ENCODE measurements at regions not wholly inside any gene's neighbourhood (a gene's known extent, or its start where the extent isn't known, plus 50 kb on each side); places are given as distances from the start of the nearest gene placed in this dataset.

DNA sequence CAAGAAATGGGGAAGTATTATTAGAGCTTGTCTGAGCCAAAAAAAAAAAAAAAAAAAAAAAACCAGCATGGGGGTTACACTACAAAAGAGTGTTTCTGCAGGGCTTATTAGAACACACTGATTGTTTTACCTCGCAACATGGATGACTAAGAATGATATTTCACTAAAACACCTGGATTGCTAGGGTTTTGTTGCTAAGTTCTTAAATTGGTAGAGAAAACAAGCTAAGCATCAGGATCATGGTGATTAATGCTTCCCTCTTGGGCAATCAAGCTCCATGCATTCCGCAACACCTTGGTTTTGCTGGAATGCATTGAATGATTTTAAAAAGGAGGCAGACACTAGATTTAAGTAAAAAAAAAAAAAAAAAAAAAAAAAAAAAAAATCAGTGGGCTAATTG is 931.4 kb upstream of the CDH8 start:
- ATAC-seq (no peak), DNase-seq (no peak)
- no peak overlapping the region for H3K4me3 Mint-ChIP-seq
- no peaks in the 10 kb centered on the region for H3K27me3 Mint-ChIP-seq
- no peaks in the 10 kb centered on the region for H3K4me1 Mint-ChIP-seq
- peaks cover 5% of the 10 kb centered on the region for H3K9me3 Mint-ChIP-seq (ENCODE audit: low read depth)
- H3K27ac Mint-ChIP-seq, result no peak overlapping the region
- CTCF ChIA-PET, result no interaction called here
- no peaks in the 10 kb centered on the region for H3K36me3 Mint-ChIP-seq

DNA sequence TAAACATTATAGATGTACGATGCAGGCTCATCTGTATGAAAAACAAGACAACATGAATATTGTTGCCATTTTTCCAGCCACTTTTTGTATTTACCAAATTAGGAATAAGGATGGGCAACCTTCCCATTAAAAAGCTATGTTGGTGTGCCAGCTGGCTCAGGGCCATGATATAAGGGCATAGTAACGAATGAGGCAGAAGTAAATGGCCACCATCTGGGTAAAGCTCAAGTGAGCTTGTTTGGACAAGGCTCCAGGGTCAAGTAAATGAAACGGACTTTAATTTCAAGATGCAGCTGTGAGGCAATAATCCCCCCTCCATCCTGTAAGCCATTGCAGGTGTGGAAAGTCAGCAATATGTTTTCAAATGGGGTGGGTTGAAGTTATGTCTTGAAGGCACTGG is 930.9 kb upstream of the CDH8 start:
- H3K9me3 Mint-ChIP-seq (ENCODE audit: low read depth), result peaks cover 5% of the 10 kb centered on the region
- ATAC-seq (no peak), DNase-seq (no peak)
- no peak overlapping the region for H3K4me3 Mint-ChIP-seq
- no peak overlapping the region for H3K27ac Mint-ChIP-seq
- no peaks in the 10 kb centered on the region for H3K4me1 Mint-ChIP-seq
- CTCF ChIA-PET, result no interaction called here
- H3K27me3 Mint-ChIP-seq, result no peaks in the 10 kb centered on the region
- no peaks in the 10 kb centered on the region for H3K36me3 Mint-ChIP-seq

DNA sequence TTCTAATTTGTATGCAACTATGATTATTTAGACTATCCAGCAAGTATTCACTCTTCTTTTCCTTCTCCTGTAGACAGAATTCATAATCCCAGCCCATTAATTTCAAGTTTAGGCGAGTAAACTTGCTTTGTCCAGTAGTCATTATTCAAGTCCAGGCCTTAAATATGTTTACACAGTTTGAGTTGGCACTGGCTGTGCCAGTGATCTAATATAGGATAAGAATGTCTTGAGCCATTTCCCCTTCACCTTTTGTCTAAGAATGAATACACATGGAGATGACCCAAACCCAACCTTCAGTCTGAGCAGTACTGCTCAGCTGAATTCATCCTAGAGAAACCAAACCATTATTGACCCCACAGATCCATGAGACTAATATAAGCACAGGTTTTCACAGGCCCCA is 930.4 kb upstream of the CDH8 start:
- Mint-ChIP-seq H3K4me1 (no peaks in the 10 kb centered on the region), H3K9me3 (ENCODE audit: low read depth) (peaks cover 5% of the 10 kb centered on the region)
- CTCF ChIA-PET, result no interaction called here

DNA sequence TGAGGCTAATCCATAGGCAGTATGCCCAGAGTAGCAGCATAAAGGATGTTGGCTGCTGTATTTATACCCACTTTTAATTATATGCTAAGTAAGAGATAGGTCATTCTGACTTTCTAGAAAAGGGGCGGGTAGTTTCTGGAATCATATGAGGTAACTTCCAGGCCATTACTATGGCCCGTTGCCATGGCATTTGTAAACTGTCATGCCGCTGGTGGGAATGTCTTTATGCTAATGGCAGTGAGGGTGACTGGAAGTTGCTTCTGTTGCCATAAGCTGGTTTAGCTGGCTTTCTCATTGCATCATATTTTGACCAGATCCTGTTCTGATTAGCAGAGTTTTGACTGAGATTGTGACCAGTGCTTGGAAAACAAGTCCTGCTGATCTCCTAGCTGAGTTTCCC is 929.6 kb upstream of the CDH8 start:
- CTCF ChIA-PET, result no interaction called here
- no peaks in the 10 kb centered on the region for H3K36me3 Mint-ChIP-seq
- H3K9me3 Mint-ChIP-seq (ENCODE audit: low read depth), result peaks cover 5% of the 10 kb centered on the region
- no peak overlapping the region for H3K4me3 Mint-ChIP-seq
- DNase-seq (no peak), ATAC-seq (no peak)
- no peaks in the 10 kb centered on the region for H3K27me3 Mint-ChIP-seq
- H3K27ac Mint-ChIP-seq, result no peak overlapping the region
- H3K4me1 Mint-ChIP-seq, result no peaks in the 10 kb centered on the region

More for the DNA sequence above, 930.4 kb upstream of the CDH8 start:
- H3K36me3 Mint-ChIP-seq, result no peaks in the 10 kb centered on the region
- no peak for ATAC-seq
- H3K4me3 Mint-ChIP-seq, result no peak overlapping the region
- no peak for DNase-seq
- H3K27ac Mint-ChIP-seq, result no peak overlapping the region
- H3K27me3 Mint-ChIP-seq, result no peaks in the 10 kb centered on the region

DNA sequence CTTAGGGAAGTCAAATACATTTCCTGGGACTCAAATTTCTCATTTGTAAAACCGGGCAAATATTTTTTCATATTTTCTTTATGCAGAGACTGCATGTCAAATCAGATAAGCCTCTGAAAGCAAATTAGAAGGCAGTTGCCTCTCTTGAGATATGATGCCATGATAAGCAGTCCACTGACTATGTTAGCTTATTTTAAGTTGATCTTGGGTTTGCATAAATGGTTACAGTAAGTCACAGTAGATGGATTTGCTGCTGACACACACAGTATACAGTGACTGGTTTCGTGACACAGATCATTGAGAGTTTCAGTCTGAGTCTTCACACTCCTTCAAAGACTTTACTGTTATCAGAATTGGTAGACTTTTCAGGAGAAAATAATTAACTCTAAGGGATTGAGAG is 927.6 kb upstream of the CDH8 start:
- no peak overlapping the region for H3K4me3 Mint-ChIP-seq
- no peak for DNase-seq
- peaks cover 5% of the 10 kb centered on the region for H3K9me3 Mint-ChIP-seq (ENCODE audit: low read depth)
- H3K36me3 Mint-ChIP-seq, result no peaks in the 10 kb centered on the region
- no peak overlapping the region for H3K27ac Mint-ChIP-seq
- no peaks in the 10 kb centered on the region for H3K4me1 Mint-ChIP-seq
- no peaks in the 10 kb centered on the region for H3K27me3 Mint-ChIP-seq
- CTCF ChIA-PET, result no interaction called here
- no peak for ATAC-seq

DNA sequence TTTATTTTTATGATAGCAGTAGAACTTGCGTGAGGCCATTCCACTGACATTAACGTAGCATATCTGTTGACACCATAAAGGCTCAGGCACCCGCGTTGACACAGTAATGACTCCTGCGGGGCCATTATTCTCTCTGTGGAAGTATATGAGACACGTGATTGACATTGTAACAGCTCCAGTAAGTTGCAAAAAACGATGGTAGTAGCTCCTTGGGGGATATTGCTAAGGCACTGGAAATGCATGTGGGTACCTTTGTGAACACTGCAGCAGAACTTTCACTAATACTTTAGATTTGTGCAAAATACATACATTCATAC is 918.8 kb upstream of the CDH8 start:
- Mint-ChIP-seq H3K4me1 (no peaks in the 10 kb centered on the region), H3K27me3 (no peaks in the 10 kb centered on the region), H3K9me3 (ENCODE audit: low read depth) (peaks cover 17% of the 10 kb centered on the region), H3K27ac (no peak overlapping the region), H3K4me3 (no peak overlapping the region), H3K36me3 (no peaks in the 10 kb centered on the region)
- DNase-seq (no peak), ATAC-seq (no peak)
- CTCF ChIA-PET, result no interaction called here

DNA sequence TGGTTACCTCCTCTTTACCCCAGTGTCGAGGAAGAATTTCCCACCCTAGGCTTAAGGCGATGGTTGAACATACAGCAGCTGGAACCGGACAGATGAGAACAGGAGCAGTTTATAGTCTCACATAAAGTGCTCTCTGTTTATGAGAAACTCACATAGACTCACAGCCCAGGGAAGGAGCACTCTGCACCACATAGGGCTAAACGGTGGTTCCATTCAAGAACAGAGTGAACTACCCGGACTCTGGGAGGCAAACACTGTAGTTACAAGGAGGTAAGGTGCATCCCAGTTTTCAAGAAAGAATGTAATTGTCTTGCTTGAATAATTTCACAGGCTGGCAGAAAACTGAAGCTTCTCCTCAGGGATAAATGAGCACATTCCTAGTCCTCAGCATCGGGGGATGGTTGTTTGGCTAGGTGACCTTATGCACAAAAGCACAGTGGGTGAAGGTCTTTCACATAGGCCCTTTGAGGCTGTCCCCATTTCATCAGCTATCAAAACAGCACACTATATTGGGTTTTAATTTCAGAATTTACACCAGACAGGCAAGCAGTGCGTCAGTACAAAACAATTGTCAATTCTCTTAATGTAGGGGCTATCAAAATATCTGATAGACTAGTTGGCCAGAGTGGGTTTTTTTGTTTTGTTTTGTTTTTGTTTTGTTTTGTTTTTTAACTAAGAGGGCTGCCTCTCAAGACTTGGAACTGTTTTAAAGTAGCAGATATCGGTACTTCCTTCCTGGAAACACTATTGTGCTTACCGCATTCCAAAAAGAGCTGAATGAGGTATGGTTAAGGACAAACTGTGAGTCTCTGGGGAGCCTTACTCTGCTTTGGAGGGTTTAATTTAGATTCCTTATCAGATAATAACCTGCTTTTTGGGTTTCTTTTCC is 918.1 kb upstream of the CDH8 start:
- CTCF ChIA-PET, result no interaction called here
- peaks cover 18% of the 10 kb centered on the region for H3K9me3 Mint-ChIP-seq (ENCODE audit: low read depth)
- ATAC-seq, result no peak
- H3K27ac Mint-ChIP-seq, result no peak overlapping the region
- H3K27me3 Mint-ChIP-seq, result no peaks in the 10 kb centered on the region
- no peaks in the 10 kb centered on the region for H3K36me3 Mint-ChIP-seq
- DNase-seq, result no peak
- H3K4me3 Mint-ChIP-seq, result no peak overlapping the region
- no peaks in the 10 kb centered on the region for H3K4me1 Mint-ChIP-seq

DNA sequence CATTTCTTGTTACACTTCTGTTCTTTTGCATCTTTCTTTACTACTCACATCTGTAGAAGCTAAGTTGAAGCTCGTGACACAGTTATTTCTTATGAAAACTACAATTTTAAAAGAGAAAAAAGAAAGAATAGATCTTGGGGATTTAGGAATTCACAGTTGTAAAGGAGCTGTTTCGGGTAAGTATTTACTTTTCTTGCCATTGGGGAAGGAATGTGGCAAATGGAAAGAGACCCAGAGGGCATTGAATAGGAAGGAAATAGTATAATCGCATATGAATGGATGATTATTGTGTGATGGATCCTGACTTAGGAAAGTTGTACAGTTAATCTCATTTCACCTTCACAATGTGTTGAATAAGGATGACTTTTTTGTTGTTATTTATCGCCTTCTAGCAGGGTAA is 914.1 kb upstream of the CDH8 start:
- H3K4me1 Mint-ChIP-seq, result no peaks in the 10 kb centered on the region

DNA sequence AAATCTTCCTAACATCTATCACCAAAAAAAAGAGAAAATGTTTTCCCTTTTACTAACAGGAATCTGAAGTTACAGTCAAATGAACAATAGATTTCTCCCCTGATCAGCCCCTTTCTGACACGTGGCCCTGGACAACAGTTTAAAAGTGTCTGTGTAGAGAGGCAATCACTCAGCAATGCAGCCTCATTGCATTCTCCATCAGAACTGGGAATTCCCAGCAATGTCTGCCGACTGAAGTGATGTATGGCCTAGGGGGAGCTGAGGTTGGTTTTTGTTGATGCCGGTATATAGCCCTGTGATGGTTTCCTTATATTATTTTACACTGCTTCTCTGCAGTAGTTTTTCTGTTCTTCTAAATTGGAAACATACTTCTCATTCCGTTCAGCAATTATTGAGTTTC is 904.3 kb upstream of the CDH8 start:
- H3K4me3 Mint-ChIP-seq, result no peak overlapping the region
- ATAC-seq (no peak), DNase-seq (no peak)
- CTCF ChIA-PET, result no interaction called here
- H3K36me3 Mint-ChIP-seq, result no peaks in the 10 kb centered on the region
- H3K9me3 Mint-ChIP-seq (ENCODE audit: low read depth), result peaks cover 6% of the 10 kb centered on the region
- no peak overlapping the region for H3K27ac Mint-ChIP-seq
- H3K27me3 Mint-ChIP-seq, result no peaks in the 10 kb centered on the region
- no peaks in the 10 kb centered on the region for H3K4me1 Mint-ChIP-seq

More for the DNA sequence above, 914.1 kb upstream of the CDH8 start:
- DNase-seq (no peak), ATAC-seq (no peak)
- Mint-ChIP-seq H3K27ac (no peak overlapping the region), H3K4me3 (no peak overlapping the region), H3K36me3 (no peaks in the 10 kb centered on the region), H3K27me3 (no peaks in the 10 kb centered on the region), H3K9me3 (ENCODE audit: low read depth) (peaks cover 25% of the 10 kb centered on the region)
- CTCF ChIA-PET, result no interaction called here

DNA sequence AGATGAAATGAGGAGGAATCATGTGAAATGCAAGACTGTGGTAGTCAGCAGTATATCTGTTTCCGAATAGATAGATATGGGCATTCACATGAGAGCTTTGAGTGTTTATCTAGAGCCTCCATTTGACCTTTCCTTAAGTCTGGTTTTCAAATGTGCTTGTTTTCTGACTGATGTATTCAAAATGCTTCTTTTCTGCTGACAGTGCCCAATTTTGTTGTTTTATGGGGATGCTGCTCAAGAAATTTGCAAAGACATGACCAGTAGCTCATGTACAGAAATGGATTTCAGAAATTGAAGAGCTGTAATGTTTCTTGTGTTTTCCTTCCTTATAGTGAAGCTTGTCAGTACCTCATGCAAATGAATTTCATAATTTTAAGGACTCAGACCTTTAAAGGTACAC is 903.4 kb upstream of the CDH8 start:
- H3K27me3 Mint-ChIP-seq, result no peaks in the 10 kb centered on the region
- CTCF ChIA-PET, result no interaction called here
- no peaks in the 10 kb centered on the region for H3K36me3 Mint-ChIP-seq
- H3K4me3 Mint-ChIP-seq, result no peak overlapping the region
- H3K27ac Mint-ChIP-seq, result no peak overlapping the region
- no peak for ATAC-seq
- H3K4me1 Mint-ChIP-seq, result no peaks in the 10 kb centered on the region
- DNase-seq, result no peak
- H3K9me3 Mint-ChIP-seq (ENCODE audit: low read depth), result peaks cover 6% of the 10 kb centered on the region

DNA sequence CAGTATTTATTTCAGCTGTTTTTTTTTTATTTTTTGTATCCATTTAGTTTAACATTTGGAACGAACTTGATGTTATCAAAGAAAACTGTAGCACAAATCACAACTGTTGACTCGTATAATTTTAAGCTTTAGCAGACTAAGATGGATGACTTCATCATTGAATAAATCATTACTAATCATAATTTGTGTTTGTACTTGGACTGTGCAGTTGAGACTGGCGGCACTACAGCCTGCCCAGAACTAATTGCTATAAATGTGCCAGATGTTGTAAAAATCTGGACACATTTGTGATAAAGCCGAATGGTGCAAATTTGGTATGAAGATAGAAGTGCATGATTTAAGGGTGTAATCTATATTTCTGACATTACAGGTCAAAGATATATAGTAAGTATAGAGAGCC is 897.7 kb upstream of the CDH8 start:
- no peaks in the 10 kb centered on the region for H3K36me3 Mint-ChIP-seq
- ATAC-seq, result no peak
- H3K9me3 Mint-ChIP-seq (ENCODE audit: low read depth), result peaks cover 23% of the 10 kb centered on the region
- no peaks in the 10 kb centered on the region for H3K4me1 Mint-ChIP-seq
- CTCF ChIA-PET, result no interaction called here
- DNase-seq, result no peak
- no peak overlapping the region for H3K27ac Mint-ChIP-seq
- H3K4me3 Mint-ChIP-seq, result no peak overlapping the region
- no peaks in the 10 kb centered on the region for H3K27me3 Mint-ChIP-seq

DNA sequence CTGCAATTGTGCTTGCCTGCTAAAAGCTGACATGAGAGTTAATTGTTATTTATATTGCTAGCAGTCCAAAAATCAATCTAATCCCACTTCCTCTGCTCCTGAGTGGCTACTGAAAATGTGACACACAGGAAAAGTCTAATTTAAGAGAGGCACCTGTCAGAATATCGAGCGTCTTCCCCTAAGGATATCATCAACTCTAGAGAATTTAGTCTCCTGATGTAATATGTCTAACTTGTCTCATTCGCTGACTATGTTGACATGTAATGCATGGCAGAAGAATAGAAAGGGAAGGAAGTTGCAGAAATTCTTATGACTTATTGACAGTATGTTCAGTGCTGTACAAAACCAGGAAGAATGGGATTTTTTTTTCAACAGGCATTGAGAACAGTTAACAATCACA is 893.4 kb upstream of the CDH8 start:
- H3K4me1 Mint-ChIP-seq, result no peaks in the 10 kb centered on the region
- H3K27me3 Mint-ChIP-seq, result no peaks in the 10 kb centered on the region
- H3K36me3 Mint-ChIP-seq, result no peaks in the 10 kb centered on the region
- H3K4me3 Mint-ChIP-seq, result no peak overlapping the region
- H3K9me3 Mint-ChIP-seq (ENCODE audit: low read depth), result peaks cover 26% of the 10 kb centered on the region
- no peak overlapping the region for H3K27ac Mint-ChIP-seq
- DNase-seq (no peak), ATAC-seq (no peak)
- CTCF ChIA-PET, result no interaction called here

DNA sequence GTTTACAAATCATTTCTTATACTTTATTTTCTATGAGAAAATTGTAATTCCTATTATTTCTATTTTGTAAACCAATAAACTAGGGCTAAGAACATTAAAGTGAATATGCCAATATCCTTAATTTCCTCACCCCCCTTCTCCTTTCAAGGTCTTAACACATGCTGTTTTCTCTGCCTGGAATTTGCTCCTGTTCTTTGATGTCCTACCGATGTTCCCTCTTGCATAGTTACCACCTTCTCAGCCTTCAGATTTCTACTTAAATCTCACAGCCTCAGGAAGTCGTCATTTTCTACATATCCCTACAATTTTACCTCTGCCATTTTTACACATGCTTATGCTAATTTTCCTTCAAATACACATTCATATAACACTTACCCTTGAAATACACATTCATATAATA is 890.9 kb upstream of the CDH8 start:
- no peak overlapping the region for H3K27ac Mint-ChIP-seq
- DNase-seq, result no peak
- no peaks in the 10 kb centered on the region for H3K36me3 Mint-ChIP-seq
- no peaks in the 10 kb centered on the region for H3K27me3 Mint-ChIP-seq
- ATAC-seq, result no peak
- CTCF ChIA-PET, result no interaction called here
- no peaks in the 10 kb centered on the region for H3K4me1 Mint-ChIP-seq
- H3K4me3 Mint-ChIP-seq, result no peak overlapping the region
- peaks cover 29% of the 10 kb centered on the region for H3K9me3 Mint-ChIP-seq (ENCODE audit: low read depth)

DNA sequence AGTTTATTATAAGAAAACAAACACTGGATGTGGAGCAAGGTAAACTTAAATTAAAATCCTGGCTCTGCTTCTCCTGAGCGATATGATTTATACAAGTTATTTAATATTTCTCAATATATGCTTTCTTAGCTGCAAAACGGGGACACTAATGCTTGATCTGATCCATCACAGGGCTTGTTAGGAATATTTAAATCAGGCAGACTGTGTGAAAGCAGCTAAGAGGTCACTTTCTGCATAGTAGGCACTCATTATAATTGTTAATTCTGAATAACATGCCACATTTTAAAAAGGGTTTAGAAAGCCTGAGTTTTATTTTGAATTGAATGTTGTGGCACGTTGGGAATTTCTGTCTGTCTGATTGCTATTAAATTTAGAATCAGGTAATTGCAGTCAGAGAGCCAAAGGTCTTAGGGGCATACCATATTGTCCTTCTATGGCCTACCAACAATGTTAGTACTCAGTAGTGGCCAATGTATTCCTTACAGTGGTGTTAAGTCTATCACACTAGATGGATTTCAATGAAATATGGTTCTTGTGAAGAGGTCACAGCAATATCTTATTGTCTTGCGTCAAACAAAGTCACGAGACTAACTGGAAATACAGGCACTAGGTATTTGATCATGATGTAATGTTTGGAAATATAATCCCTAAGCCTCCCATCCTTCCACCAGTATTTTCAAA is 890.0 kb upstream of the CDH8 start:
- Mint-ChIP-seq H3K27ac (no peak overlapping the region), H3K4me3 (no peak overlapping the region), H3K9me3 (ENCODE audit: low read depth) (peaks cover 23% of the 10 kb centered on the region), H3K36me3 (no peaks in the 10 kb centered on the region), H3K4me1 (no peaks in the 10 kb centered on the region), H3K27me3 (no peaks in the 10 kb centered on the region)
- CTCF ChIA-PET, result no interaction called here
- DNase-seq, result no peak
- no peak for ATAC-seq
